ENCODE measurements at regions not wholly inside any gene's neighbourhood (a gene's known extent, or its start where the extent isn't known, plus 50 kb on each side); places are given as distances from the start of the nearest gene placed in this dataset.

- DNase-seq, result no peak
- Mint-ChIP-seq H3K27ac (no peak overlapping the region), H3K27me3 (no peaks in the 10 kb centered on the region), H3K36me3 (no peaks in the 10 kb centered on the region), H3K4me3 (no peak overlapping the region), H3K4me1 (ENCODE audit: low read depth) (no peaks in the 10 kb centered on the region), H3K9me3 (peaks cover 3% of the 10 kb centered on the region)
- intact Hi-C loops (cut with micrococcal nuclease), result no loop called here
- POLR2A ChIA-PET, result no interaction called here
- CTCF ChIA-PET, result no interaction called here
These were observed 887.7 kb downstream of the SI start for GRCh38 chr3:164190566-164190965.

DNA sequence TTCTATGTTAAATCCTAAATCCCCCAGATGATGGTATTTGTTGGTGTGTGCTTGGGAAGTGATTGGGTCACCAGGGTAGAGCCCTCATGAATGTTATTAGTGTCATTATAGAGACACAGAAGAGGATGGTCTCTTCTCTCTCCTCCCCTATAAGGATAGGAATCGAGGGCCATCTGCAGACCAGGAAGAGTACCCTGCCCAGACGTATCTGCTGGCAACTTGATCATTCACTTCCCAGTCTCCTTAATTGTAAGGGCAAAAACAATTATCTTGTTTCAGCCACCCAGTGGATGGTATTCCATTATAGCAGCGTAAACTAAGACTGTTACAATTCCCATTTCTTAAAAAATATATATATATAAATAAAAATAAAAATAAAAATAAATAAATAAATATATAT is 892.2 kb downstream of the SI start:
- Mint-ChIP-seq H3K9me3 (peaks cover 11% of the 10 kb centered on the region), H3K4me3 (no peak overlapping the region), H3K36me3 (no peaks in the 10 kb centered on the region), H3K27me3 (no peaks in the 10 kb centered on the region), H3K27ac (no peak overlapping the region), H3K4me1 (ENCODE audit: low read depth) (no peaks in the 10 kb centered on the region)
- intact Hi-C loops (cut with micrococcal nuclease), result no loop called here
- no peak for DNase-seq
- ChIA-PET CTCF (no interaction called here), POLR2A (no interaction called here)

DNA sequence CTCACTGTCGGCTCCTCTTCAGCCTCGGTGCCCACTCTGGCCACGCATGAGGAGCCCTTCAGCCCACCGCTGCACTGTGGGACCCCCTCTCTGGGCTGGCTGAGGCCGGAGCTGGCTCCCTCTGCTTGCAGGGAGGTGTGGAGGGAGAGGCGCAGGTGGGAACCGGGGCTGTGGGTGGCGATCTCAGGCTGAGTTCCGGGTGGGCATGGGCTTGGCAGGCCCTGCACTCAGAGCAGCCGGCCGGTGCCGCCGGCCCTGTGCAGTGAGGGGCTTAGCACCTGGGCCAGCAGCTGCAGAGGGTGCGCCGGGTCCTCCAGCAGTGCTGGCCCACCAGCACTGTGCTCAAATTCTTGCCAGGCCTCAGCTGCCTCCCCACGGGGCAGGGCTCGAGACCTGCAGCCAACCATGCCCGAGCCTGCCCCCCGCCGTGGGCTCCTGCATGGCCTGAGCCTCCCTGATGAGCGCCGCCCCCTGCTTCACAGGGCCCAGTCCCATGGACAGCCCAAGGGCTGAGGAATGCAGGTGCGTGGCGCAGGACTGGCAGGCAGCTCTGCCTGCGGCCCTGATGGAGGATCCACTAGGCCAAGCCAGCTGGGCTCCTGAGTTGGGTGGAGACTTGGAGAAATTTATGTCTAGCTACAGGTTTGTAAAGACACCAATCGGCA is 899.1 kb downstream of the SI start:
- DNase-seq, result no peak
- Mint-ChIP-seq H3K27me3 (no peaks in the 10 kb centered on the region), H3K4me1 (ENCODE audit: low read depth) (no peaks in the 10 kb centered on the region), H3K4me3 (no peak overlapping the region), H3K27ac (no peak overlapping the region), H3K9me3 (peaks cover 24% of the 10 kb centered on the region), H3K36me3 (no peaks in the 10 kb centered on the region)
- ChIA-PET POLR2A (no interaction called here), CTCF (no interaction called here)
- intact Hi-C loops (cut with micrococcal nuclease), result no loop called here

DNA sequence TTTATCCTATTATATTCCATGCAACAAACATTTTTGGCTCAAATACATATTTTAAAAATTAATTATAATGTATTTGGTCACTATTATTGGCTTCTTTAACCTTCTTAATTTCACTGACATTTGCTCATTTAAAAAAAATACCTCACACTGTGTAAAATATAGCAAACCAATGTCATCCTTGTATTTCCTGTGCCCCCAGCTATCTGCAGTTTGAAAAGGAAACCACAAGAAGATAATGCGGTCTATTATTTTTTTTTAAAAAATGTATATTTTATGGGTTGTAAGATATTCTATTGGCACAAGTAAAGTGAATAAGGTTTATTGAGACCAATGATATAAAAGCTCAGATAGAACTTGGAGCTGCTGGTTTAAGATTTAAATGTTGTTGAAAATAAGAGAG is 904.2 kb downstream of the SI start:
- intact Hi-C loops (cut with micrococcal nuclease), result no loop called here
- no peaks in the 10 kb centered on the region for H3K36me3 Mint-ChIP-seq
- H3K27me3 Mint-ChIP-seq, result no peaks in the 10 kb centered on the region
- H3K4me1 Mint-ChIP-seq (ENCODE audit: low read depth), result no peaks in the 10 kb centered on the region
- no peak overlapping the region for H3K4me3 Mint-ChIP-seq
- H3K9me3 Mint-ChIP-seq, result peaks cover 13% of the 10 kb centered on the region
- ChIA-PET CTCF (no interaction called here), POLR2A (no interaction called here)
- H3K27ac Mint-ChIP-seq, result no peak overlapping the region
- no peak for DNase-seq

DNA sequence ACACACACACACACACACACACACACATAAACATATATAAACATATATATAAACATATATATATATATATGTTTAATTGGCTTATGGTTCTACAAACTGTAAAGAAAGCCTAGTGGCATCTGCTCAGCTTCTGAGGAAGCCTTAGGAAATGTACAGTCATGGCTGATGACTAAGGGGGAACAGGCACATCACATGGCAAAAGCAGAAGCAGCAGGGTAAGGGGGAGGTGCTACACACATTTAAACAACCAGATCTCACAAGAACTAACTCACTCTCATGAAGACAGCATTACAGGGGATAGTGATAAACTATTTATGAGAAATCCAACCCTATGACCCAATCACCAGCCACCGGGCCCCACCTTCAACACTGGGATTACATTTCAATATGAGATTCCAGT is 922.9 kb downstream of the SI start:
- Mint-ChIP-seq H3K4me3 (no peak overlapping the region), H3K9me3 (peaks cover 36% of the 10 kb centered on the region), H3K4me1 (ENCODE audit: low read depth) (no peaks in the 10 kb centered on the region), H3K36me3 (no peaks in the 10 kb centered on the region), H3K27me3 (no peaks in the 10 kb centered on the region), H3K27ac (no peak overlapping the region)
- CTCF ChIA-PET, result no interaction called here
- intact Hi-C loops (cut with micrococcal nuclease), result no loop called here
- POLR2A ChIA-PET, result no interaction called here
- no peak for DNase-seq

GRCh38 chr3:164144824-164145223 is 933.5 kb downstream of the SI start:
- intact Hi-C loops (cut with micrococcal nuclease), result no loop called here
- H3K4me3 Mint-ChIP-seq, result no peak overlapping the region
- no peaks in the 10 kb centered on the region for H3K4me1 Mint-ChIP-seq (ENCODE audit: low read depth)
- ChIA-PET CTCF (no interaction called here), POLR2A (no interaction called here)
- no peak for DNase-seq
- no peak overlapping the region for H3K27ac Mint-ChIP-seq
- no peaks in the 10 kb centered on the region for H3K27me3 Mint-ChIP-seq
- no peaks in the 10 kb centered on the region for H3K36me3 Mint-ChIP-seq
- peaks cover 34% of the 10 kb centered on the region for H3K9me3 Mint-ChIP-seq

GRCh38 chr3:164132878-164133277 is 945.4 kb downstream of the SI start:
- ChIA-PET POLR2A (no interaction called here), CTCF (no interaction called here)
- intact Hi-C loops (cut with micrococcal nuclease), result no loop called here
- DNase-seq, result no peak
- Mint-ChIP-seq H3K4me1 (ENCODE audit: low read depth) (no peaks in the 10 kb centered on the region), H3K27ac (no peak overlapping the region), H3K36me3 (no peaks in the 10 kb centered on the region), H3K9me3 (no peaks in the 10 kb centered on the region), H3K27me3 (no peaks in the 10 kb centered on the region), H3K4me3 (no peak overlapping the region)

GRCh38 chr3:164113371-164114332 is 964.6 kb downstream of the SI start:
- Mint-ChIP-seq H3K36me3 (no peaks in the 10 kb centered on the region), H3K27me3 (no peaks in the 10 kb centered on the region), H3K27ac (no peak overlapping the region), H3K9me3 (peaks cover 17% of the 10 kb centered on the region), H3K4me1 (ENCODE audit: low read depth) (no peaks in the 10 kb centered on the region), H3K4me3 (no peak overlapping the region)
- ChIA-PET POLR2A (no interaction called here), CTCF (no interaction called here)
- DNase-seq, result no peak
- intact Hi-C loops (cut with micrococcal nuclease), result no loop called here

DNA sequence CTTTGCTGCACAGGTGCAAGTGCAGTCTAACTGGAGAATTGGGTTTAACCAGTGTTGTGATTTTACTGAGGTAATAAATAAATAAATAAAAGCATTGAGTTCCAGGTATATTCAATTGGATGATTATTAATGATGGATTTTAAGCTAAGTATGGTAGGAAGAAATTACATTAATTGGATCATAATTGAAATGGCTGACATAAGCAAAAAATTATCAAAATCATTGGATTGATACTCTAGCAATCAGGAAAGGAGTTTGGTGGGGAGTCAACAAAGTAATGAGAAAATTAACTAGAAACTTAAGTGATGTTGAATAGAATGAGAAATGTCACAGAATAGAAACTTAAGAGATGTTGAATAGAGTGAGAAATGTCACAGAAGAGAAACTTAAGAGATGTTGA is 981.9 kb downstream of the SI start:
- intact Hi-C loops (cut with micrococcal nuclease), result no loop called here
- H3K9me3 Mint-ChIP-seq, result peaks cover 16% of the 10 kb centered on the region
- no peak for DNase-seq

GRCh38 chr3:164095949-164096348 is 982.3 kb downstream of the SI start:
- POLR2A ChIA-PET, result no interaction called here
- Mint-ChIP-seq H3K4me3 (no peak overlapping the region), H3K27ac (no peak overlapping the region), H3K4me1 (ENCODE audit: low read depth) (no peaks in the 10 kb centered on the region), H3K36me3 (no peaks in the 10 kb centered on the region), H3K27me3 (no peaks in the 10 kb centered on the region), H3K9me3 (peaks cover 16% of the 10 kb centered on the region)
- no peak for DNase-seq
- CTCF ChIA-PET, result no interaction called here
- intact Hi-C loops (cut with micrococcal nuclease), result no loop called here

More for the DNA sequence above, 981.9 kb downstream of the SI start:
- ChIA-PET CTCF (no interaction called here), POLR2A (no interaction called here)
- no peak overlapping the region for H3K27ac Mint-ChIP-seq
- no peaks in the 10 kb centered on the region for H3K4me1 Mint-ChIP-seq (ENCODE audit: low read depth)
- H3K27me3 Mint-ChIP-seq, result no peaks in the 10 kb centered on the region
- no peak overlapping the region for H3K4me3 Mint-ChIP-seq
- no peaks in the 10 kb centered on the region for H3K36me3 Mint-ChIP-seq

GRCh38 chr3:164095279-164095678 is 983.0 kb downstream of the SI start:
- Mint-ChIP-seq H3K9me3 (peaks cover 16% of the 10 kb centered on the region), H3K27ac (no peak overlapping the region)

DNA sequence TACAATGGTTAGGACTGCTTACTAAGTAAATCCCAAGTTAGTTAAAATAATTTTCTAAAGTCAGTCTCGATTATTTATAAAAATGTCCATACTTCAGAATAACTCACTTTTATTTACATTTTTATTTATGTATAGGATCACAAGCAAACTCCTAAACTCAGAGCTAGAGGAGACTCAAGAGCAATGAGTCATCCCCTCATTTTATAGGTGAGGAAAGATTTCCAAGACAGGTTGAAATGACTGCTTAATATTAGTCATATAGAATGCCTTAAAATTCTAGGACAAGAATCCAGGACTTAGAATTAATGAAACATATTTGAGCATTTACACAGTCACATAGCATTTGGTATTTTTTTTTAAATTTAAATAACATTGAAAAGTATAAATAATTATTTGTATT is 983.8 kb downstream of the SI start:
- POLR2A ChIA-PET, result no interaction called here
- CTCF ChIA-PET, result no interaction called here
- H3K4me1 Mint-ChIP-seq (ENCODE audit: low read depth), result no peaks in the 10 kb centered on the region

More at GRCh38 chr3:164095279-164095678, 983.0 kb downstream of the SI start:
- DNase-seq, result no peak
- Mint-ChIP-seq H3K4me3 (no peak overlapping the region), H3K36me3 (no peaks in the 10 kb centered on the region), H3K4me1 (ENCODE audit: low read depth) (no peaks in the 10 kb centered on the region), H3K27me3 (no peaks in the 10 kb centered on the region)
- ChIA-PET POLR2A (no interaction called here), CTCF (no interaction called here)
- intact Hi-C loops (cut with micrococcal nuclease), result no loop called here

GRCh38 chr3:164080208-164080607 is 998.1 kb downstream of the SI start:
- no peaks in the 10 kb centered on the region for H3K27me3 Mint-ChIP-seq
- POLR2A ChIA-PET, result no interaction called here
- H3K9me3 Mint-ChIP-seq, result peaks cover 18% of the 10 kb centered on the region
- H3K27ac Mint-ChIP-seq, result no peak overlapping the region
- no peaks in the 10 kb centered on the region for H3K4me1 Mint-ChIP-seq (ENCODE audit: low read depth)
- intact Hi-C loops (cut with micrococcal nuclease), result no loop called here
- no peak for DNase-seq
- H3K4me3 Mint-ChIP-seq, result no peak overlapping the region
- H3K36me3 Mint-ChIP-seq, result no peaks in the 10 kb centered on the region
- CTCF ChIA-PET, result no interaction called here

More for the DNA sequence above, 983.8 kb downstream of the SI start:
- H3K27me3 Mint-ChIP-seq, result no peaks in the 10 kb centered on the region
- no peak for DNase-seq
- H3K36me3 Mint-ChIP-seq, result no peaks in the 10 kb centered on the region
- intact Hi-C loops (cut with micrococcal nuclease), result no loop called here
- no peak overlapping the region for H3K4me3 Mint-ChIP-seq
- no peak overlapping the region for H3K27ac Mint-ChIP-seq
- H3K9me3 Mint-ChIP-seq, result peaks cover 16% of the 10 kb centered on the region
